ENCODE measurements at regions not wholly inside any gene's neighbourhood (a gene's known extent, or its start where the extent isn't known, plus 50 kb on each side); places are given as distances from the start of the nearest gene placed in this dataset.

DNA sequence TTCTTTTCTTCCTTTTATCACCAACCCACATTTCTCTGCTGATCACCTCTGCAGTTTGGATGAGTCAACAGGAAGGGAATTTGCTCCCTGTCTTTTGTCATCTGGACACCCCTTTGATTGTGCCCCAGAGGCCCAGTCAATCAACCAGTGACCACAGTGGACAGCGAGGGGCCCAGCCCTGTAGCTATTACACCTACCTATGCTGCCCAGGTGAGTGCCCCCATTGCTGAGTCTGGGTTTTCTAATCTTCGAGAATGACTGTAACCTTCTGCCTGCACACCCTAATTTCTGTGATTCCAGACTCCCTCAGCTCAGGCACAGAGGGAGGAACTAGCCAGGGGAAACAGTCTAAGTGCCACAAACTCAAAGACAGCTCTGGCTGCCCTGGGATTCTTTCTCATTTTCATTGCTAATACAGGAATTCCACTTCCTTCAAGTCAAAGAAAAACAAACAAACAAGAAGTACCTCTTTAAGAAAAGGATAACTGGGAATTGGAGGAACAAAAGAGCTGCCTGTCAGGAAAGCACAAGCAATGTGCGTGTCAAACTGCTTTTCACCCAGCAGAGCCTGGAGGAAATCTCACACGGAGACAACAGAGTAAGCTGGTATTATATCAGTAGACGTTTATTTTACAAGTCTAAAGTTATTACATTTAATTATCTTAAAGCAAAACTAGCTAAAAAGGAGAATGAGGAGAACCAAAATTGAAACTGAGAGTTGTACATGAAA is 311.1 kb downstream of the AJAP1 start:
- H3K9me3 Mint-ChIP-seq, result no peaks in the 10 kb centered on the region
- H3K4me3 Mint-ChIP-seq, result no peak overlapping the region
- peaks cover 2% of the 10 kb centered on the region for H3K27me3 Mint-ChIP-seq

DNA sequence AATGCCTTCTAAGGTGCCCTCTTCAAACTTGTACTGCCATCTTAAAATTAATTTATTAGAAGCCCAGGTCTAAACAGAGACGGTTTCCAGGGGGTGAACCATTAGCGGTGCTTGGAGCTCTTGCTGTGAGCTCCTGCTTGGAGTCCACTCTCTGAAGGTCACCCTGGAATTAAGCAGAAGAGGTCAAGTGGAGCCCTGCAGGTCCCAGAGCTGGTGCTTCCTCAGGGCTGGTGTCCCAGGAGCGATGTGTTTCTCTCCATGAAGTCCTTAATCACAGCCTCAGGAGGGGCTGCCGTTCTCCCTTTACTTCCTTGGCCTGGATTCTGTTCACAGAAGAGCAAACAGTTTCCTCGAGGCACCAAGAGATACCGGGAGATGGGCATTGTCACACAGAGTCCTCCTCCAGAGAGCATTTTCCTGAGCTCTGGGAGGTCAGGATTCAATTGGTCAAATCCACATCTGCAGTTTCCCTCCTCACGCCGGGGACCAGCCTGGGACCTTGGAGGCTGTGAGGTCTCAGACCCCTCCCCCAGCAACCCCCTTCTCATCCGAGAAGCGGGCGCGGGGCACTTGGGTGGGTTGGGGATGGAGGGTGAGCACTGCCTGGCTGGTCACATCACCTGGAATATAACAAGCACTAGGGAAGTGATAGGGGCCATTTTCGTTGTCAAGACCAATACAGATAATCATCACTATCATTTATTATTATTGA is 310.4 kb downstream of the AJAP1 start:
- no peaks in the 10 kb centered on the region for H3K4me1 Mint-ChIP-seq
- no peaks in the 10 kb centered on the region for H3K9me3 Mint-ChIP-seq
- H3K27ac Mint-ChIP-seq, result no peak overlapping the region
- peaks cover 2% of the 10 kb centered on the region for H3K27me3 Mint-ChIP-seq
- H3K36me3 Mint-ChIP-seq, result no peaks in the 10 kb centered on the region
- no peak overlapping the region for H3K4me3 Mint-ChIP-seq

More for the DNA sequence above, 311.1 kb downstream of the AJAP1 start:
- Mint-ChIP-seq H3K4me1 (no peaks in the 10 kb centered on the region), H3K27ac (no peak overlapping the region), H3K36me3 (no peaks in the 10 kb centered on the region)

DNA sequence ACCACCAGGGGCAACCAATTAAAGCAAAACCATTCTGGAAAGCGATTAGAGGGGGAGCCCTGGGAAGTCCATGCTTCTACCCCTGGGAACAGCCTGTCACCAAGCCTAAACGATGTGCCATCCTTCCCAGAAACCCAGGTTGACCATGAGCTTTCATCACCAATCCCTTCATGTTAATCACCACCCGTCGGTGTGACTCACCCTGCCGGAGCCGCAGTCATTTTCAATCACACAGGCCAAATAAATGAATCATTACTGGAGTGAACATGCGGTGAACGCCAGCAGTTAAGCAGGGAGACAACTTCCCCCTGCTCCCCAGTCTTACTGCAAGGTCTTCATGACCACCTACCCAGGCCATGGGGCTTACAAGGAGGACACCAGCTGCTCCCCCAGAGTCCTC is 308.8 kb downstream of the AJAP1 start:
- H3K27ac Mint-ChIP-seq, result no peak overlapping the region
- no peak overlapping the region for H3K4me3 Mint-ChIP-seq
- H3K27me3 Mint-ChIP-seq, result peaks cover 2% of the 10 kb centered on the region
- H3K36me3 Mint-ChIP-seq, result no peaks in the 10 kb centered on the region
- no peaks in the 10 kb centered on the region for H3K4me1 Mint-ChIP-seq
- H3K9me3 Mint-ChIP-seq, result no peaks in the 10 kb centered on the region

DNA sequence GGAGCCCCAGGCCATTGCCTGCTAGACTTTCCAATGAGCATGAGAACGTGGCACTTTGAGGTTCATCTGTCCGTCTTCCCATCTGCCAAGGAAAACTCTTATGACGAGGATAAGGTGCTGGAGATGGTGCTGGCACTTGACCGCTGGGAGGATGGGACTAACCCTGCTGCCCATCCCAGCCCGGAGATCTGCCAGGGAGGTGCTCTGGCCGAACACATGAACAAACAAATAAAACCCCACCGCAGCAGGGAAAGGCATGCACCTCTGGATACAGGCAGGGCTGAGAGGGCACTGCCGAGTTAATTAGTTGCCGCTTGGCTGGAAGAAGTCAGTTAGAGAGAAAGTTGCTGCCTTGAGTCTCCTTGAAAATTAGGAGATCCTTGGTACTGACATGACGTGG is 308.4 kb downstream of the AJAP1 start:
- no peak overlapping the region for H3K4me3 Mint-ChIP-seq
- H3K36me3 Mint-ChIP-seq, result no peaks in the 10 kb centered on the region
- H3K9me3 Mint-ChIP-seq, result no peaks in the 10 kb centered on the region
- H3K27me3 Mint-ChIP-seq, result peaks cover 2% of the 10 kb centered on the region
- H3K4me1 Mint-ChIP-seq, result no peaks in the 10 kb centered on the region
- no peak overlapping the region for H3K27ac Mint-ChIP-seq

DNA sequence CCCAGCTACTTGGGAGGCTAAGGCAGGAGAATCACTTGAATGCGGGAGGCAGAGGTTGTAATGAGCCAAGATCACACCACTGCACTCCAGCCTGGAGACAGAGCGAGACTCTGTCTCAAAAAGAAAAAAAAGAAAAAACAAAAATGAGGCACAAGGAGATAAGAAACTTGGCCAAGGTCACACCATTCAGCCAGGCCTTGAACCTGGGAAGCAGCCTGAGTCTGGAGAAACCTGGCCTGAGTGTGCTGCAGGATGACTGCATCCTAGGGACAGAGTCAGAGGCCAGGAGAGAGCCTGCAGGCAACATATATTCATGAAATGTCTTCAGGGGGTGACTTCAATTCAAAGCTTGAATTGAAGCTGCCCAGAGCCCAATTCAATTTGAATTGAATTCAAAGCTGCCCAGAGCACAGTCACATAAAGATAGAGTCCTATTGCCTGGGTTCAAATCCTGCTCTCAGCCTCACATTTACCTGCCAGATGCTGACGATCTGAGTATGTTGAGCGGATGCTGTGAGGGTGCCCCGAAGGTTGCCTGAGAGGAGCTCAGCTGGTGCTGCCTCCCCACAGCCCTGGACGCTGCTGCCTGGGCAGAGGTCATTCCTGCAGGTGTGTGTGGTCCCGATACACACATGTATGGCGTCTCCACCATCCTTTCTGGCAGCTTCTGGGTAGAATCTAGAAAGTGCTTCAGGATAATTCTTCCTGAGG is 307.7 kb downstream of the AJAP1 start:
- H3K27ac Mint-ChIP-seq, result no peak overlapping the region
- no peak overlapping the region for H3K4me3 Mint-ChIP-seq
- H3K27me3 Mint-ChIP-seq, result peaks cover under 1% of the 10 kb centered on the region
- no peaks in the 10 kb centered on the region for H3K36me3 Mint-ChIP-seq
- no peaks in the 10 kb centered on the region for H3K9me3 Mint-ChIP-seq
- no peaks in the 10 kb centered on the region for H3K4me1 Mint-ChIP-seq

DNA sequence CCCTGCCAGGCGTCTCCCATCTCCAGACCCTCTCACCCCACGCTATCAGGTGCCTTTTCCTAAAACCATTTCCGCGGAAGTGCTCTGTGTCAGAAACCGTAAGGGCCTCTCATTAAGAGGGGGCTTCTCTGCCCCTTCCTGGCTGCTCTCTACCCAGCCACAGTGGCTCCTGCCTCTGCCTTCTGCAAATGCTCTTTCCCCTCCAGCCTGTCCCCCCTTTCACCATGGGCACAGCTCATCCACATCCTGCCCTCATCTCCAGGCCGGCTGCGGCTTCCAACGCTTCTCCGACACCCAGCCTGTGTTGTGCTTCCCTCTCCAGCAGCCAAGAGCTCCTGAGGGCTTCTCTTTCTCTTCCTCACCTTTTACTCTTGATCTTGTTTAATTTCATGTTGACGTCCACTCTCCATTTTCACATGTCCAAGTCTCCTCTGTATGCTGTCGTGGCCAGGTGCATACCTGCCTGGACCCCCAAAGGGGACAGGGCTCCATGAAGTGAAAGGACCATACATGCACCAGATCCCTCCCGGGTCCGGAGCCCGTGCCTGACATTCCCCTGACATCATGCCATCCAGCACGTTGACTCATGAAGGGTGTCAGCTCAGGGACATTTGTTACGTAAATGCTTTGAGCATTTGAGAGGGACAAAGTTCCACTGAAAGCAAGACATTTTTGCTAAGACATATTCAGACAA is 306.5 kb downstream of the AJAP1 start:
- Mint-ChIP-seq H3K36me3 (no peaks in the 10 kb centered on the region), H3K4me3 (no peak overlapping the region), H3K4me1 (no peaks in the 10 kb centered on the region), H3K9me3 (no peaks in the 10 kb centered on the region), H3K27me3 (no peaks in the 10 kb centered on the region), H3K27ac (no peak overlapping the region)

DNA sequence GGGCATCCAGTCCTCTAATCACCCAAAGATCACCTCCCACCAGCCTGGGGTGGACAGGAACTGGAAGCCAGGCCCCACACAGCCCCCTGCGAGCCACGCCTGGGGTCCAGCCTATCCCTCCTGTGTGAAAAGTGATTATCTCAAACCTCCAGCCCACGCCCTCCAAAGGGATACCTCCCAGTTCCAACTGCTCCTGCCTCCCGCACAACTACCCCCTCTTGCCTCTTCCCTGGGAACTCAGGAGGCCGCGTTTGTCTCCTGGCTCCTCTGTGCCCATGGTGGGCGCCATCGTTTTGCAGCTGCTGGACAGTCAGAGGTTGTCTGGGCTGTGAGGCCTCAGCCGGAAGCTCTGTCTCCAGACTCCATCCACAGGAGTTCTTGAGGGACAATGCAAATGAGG is 305.9 kb downstream of the AJAP1 start:
- no peaks in the 10 kb centered on the region for H3K27me3 Mint-ChIP-seq
- no peak overlapping the region for H3K4me3 Mint-ChIP-seq
- H3K9me3 Mint-ChIP-seq, result no peaks in the 10 kb centered on the region
- H3K27ac Mint-ChIP-seq, result no peak overlapping the region
- no peaks in the 10 kb centered on the region for H3K4me1 Mint-ChIP-seq
- H3K36me3 Mint-ChIP-seq, result no peaks in the 10 kb centered on the region

DNA sequence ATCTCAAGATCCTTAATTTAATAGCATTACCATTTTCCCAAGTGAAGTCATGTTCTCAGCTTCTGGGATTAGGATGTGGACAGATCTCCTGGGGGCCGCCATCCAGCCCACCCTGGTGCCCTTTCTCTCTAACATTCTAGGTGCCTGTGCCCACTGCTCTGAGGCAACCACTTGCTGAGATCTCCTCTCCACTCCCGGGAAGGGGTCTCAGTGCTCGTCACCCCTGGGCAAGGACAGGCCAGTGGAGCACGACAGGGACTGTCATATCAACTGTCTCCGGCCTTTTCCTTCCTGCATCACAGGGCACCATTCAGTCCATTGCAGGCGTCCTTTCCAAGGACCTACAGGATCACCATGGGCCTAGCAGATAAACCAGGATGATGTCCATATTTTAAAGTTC is 304.8 kb downstream of the AJAP1 start:
- H3K27me3 Mint-ChIP-seq, result peaks cover 2% of the 10 kb centered on the region
- H3K9me3 Mint-ChIP-seq, result peaks cover 2% of the 10 kb centered on the region
- no peaks in the 10 kb centered on the region for H3K4me1 Mint-ChIP-seq
- H3K27ac Mint-ChIP-seq, result no peak overlapping the region
- H3K36me3 Mint-ChIP-seq, result no peaks in the 10 kb centered on the region
- H3K4me3 Mint-ChIP-seq, result no peak overlapping the region

DNA sequence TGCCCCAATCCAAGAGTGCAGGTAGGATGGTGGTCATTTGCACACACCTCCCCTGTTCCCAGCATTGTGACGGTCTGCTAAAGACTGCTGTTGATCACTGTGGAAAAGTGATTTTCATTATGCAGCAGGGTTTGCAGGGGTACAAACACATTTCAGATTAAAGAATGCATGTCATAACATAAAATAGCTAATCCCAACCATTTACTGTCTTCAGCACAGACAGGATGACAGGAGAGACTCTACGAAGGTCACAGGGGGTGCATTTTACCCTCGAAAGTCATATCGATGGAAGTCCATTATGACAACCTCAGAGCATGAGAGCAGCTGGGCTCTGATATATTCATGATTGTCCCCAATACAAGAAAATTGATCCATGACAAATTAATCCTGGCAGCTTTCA is 302.6 kb downstream of the AJAP1 start:
- peaks cover 2% of the 10 kb centered on the region for H3K36me3 Mint-ChIP-seq
- H3K4me3 Mint-ChIP-seq, result no peak overlapping the region
- H3K4me1 Mint-ChIP-seq, result no peaks in the 10 kb centered on the region
- H3K9me3 Mint-ChIP-seq, result peaks cover 24% of the 10 kb centered on the region
- no peak overlapping the region for H3K27ac Mint-ChIP-seq
- H3K27me3 Mint-ChIP-seq, result peaks cover 2% of the 10 kb centered on the region

DNA sequence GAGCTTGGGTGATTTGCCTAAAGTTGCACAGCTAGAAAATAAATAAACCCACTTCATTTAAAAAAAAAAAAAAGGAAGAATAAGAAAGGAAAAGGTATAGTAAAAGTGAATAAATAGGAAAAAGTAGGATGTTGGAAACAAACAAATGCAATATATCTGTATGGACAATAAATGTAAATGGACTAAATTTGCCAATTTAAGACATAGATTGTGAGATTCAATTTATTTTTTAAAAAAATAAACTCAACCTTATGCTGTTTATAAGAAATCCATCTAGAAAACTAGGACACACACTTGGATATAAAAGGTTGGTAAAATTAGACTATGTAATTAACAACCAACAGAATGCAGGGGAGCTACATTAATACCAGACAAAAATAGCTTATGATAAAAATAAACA is 300.0 kb downstream of the AJAP1 start:
- no peaks in the 10 kb centered on the region for H3K4me1 Mint-ChIP-seq
- peaks cover 2% of the 10 kb centered on the region for H3K36me3 Mint-ChIP-seq
- peaks cover 24% of the 10 kb centered on the region for H3K9me3 Mint-ChIP-seq
- H3K27ac Mint-ChIP-seq, result no peak overlapping the region
- peaks cover 2% of the 10 kb centered on the region for H3K27me3 Mint-ChIP-seq
- no peak overlapping the region for H3K4me3 Mint-ChIP-seq

DNA sequence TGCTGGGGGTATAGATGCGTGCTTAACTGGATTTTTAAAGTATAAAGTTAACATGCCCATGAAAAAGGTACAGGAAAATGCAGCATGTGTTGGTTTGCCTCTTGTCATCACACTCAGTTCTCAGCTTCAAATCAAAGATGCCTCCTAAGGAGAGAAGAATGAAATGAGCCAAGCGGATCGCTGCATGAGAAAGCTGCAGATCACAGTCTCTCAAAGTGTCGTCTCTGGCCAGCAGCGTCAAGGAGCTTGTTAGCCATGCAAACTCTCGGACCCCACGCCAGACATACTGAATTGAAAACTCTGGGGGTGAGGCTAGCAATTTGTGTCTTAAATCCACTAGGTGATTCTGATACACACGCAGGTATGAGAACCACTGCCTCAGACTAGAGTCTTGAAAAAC is 297.2 kb downstream of the AJAP1 start:
- Mint-ChIP-seq H3K9me3 (peaks cover 24% of the 10 kb centered on the region), H3K27ac (no peak overlapping the region), H3K4me3 (no peak overlapping the region), H3K36me3 (peaks cover 2% of the 10 kb centered on the region), H3K4me1 (no peaks in the 10 kb centered on the region), H3K27me3 (peaks cover 2% of the 10 kb centered on the region)

DNA sequence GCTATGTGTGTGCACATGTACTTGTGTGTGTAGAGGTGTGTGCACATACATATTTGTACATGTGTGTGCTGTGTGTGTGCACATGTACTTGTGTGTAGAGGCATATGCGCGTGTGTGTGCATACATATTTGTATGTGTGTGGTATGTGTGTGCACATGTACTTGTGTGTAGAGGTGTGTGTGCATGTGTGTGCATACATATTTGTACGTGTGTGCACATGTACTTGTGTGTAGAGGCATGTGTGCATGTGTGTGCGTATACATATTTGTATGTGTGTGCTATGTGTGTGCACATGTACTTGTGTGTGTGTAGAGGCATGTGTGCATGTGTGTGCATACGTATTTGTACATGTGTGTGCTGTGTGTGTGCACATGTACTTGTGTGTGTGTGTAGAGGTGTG is 291.9 kb downstream of the AJAP1 start:
- Mint-ChIP-seq H3K4me3 (no peak overlapping the region), H3K9me3 (no peaks in the 10 kb centered on the region), H3K27me3 (peaks cover 1% of the 10 kb centered on the region), H3K4me1 (no peaks in the 10 kb centered on the region), H3K27ac (no peak overlapping the region), H3K36me3 (no peaks in the 10 kb centered on the region)

DNA sequence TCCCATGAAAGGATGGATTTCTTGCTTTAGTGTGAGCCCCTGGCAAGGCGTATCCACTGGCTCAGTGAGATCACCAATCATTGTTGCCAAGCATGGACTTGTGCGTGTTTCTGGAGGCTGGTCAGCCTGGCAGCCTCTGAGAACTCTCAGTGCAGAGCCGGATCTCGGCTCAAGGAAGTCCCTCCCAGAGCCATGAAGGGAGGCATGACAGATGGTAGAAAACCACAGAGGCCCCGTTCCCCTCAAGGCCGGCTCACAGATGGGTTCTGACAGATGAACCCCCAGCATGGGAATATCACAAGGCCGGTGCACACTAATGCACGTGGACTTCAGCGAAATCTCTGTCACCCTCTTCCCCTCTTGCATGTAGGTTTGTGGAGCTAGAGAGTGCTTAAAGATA is 290.5 kb downstream of the AJAP1 start:
- no peaks in the 10 kb centered on the region for H3K9me3 Mint-ChIP-seq
- H3K27me3 Mint-ChIP-seq, result peaks cover 1% of the 10 kb centered on the region
- H3K27ac Mint-ChIP-seq, result no peak overlapping the region
- no peaks in the 10 kb centered on the region for H3K4me1 Mint-ChIP-seq
- H3K4me3 Mint-ChIP-seq, result no peak overlapping the region
- H3K36me3 Mint-ChIP-seq, result no peaks in the 10 kb centered on the region

DNA sequence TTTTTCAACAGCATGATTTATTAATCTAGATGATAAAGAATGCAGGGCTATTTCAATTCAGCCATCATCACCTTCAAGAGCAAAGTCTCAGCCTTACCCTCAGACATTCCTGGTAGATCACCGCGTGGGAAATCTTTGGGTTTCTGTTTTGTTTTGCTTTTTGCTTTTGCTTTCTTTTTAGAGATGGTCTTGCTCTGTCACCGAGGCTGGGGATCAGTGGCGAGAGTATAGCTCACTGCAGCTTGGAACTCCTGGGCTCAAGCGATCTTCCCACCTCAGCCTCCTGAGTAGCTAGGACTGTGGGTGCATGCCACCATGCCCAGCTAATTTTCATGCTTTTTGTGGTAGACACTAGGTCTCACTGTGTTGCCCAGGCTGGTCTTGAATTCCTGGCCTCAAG is 289.7 kb downstream of the AJAP1 start:
- no peaks in the 10 kb centered on the region for H3K9me3 Mint-ChIP-seq
- no peaks in the 10 kb centered on the region for H3K4me1 Mint-ChIP-seq

DNA sequence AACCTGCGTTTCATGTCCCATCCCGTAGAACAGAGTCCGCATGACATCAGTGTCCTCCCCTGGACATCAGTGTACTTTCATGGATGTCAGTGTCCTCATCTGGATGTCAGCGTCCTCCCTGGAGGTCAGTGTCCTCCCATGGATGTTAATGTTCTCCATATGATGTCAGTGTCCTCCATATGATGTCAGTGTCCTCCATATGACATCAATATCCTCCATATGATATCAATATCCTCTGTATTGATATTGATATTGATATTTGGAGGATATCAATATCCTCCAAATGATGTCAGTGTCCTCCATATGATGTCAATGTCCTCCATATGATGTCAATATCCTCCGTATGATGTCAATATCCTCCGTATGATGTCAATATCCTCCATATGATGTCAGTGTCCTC is 284.9 kb downstream of the AJAP1 start:
- Mint-ChIP-seq H3K27me3 (peaks cover 1% of the 10 kb centered on the region), H3K9me3 (no peaks in the 10 kb centered on the region), H3K4me3 (no peak overlapping the region), H3K4me1 (no peaks in the 10 kb centered on the region), H3K36me3 (no peaks in the 10 kb centered on the region), H3K27ac (no peak overlapping the region)

More for the DNA sequence above, 289.7 kb downstream of the AJAP1 start:
- H3K27me3 Mint-ChIP-seq, result peaks cover 1% of the 10 kb centered on the region
- H3K36me3 Mint-ChIP-seq, result no peaks in the 10 kb centered on the region
- H3K27ac Mint-ChIP-seq, result no peak overlapping the region
- H3K4me3 Mint-ChIP-seq, result no peak overlapping the region

Measured in activated naive CD4-positive, alpha-beta T cell treated with anti-CD3 and anti-CD28 coated beads, Interleukin-2, amount 50 U/mL, for 24 hours (primary cell).